ENCODE measurements at regions not wholly inside any gene's neighbourhood (a gene's known extent, or its start where the extent isn't known, plus 50 kb on each side); places are given as distances from the start of the nearest gene placed in this dataset.

DNA sequence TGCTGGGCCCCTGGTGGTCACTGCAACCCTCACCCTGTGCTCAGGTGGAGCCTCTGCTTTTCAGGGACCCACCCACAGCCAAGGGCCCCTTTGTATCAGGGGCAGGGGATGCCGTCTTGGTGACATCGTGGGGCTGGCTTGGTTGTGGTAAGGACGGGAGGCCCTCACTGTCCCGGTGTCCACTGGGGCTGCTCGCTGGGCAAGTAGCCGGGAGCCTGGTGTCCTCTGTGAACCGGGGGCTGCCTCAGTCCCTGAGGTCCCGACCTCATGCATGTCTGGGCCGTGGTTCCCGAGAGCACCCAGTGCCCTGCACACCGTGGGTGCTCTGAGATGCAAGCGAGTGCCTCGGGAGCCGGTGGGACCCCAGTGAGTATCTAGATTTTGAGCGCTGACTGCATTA is 56.0 kb upstream of the TTC34 start:
- Histone ChIP-seq H3K23me2 (ENCODE audit: low read depth, low read length) (no peaks in the 10 kb centered on the region; the same call in 1 of the 2 replicates), H3K4me1 (replicated peaks in 1 of 4; ENCODE audit: control insufficient read depth in 3 of 4, insufficient read depth in 4 of 4, low read length in 3 of 4) (no peaks in the 10 kb centered on the region), H2AFZ (ENCODE audit: low read length) (no peak overlapping the region), H2BK12ac (ENCODE audit: low read depth, low read length) (no peak overlapping the region), H2BK20ac (ENCODE audit: low read length) (no peak overlapping the region), H4K8ac (ENCODE audit: extremely low read depth, insufficient read depth, low read length) (no peak overlapping the region), H2AK5ac (ENCODE audit: low read depth, low read length) (no peak overlapping the region), H3K23ac (ENCODE audit: insufficient read length) (no peak overlapping the region), H4K5ac (ENCODE audit: insufficient read length, low read depth, low read length) (no peak overlapping the region), H3K9me3 (ENCODE audit: insufficient read depth in 2 of 2, low read depth in 1 of 2, low read length in 1 of 2) (peaks cover 80 to 99% of the 10 kb centered on the region in 2 experiments), H3K4me3 (ENCODE audit: extremely low read depth in 1 of 4, insufficient read depth in 2 of 4, low read depth in 3 of 4, low read length in 4 of 4) (no peak overlapping the region), H4K91ac (replicated peaks; ENCODE audit: insufficient read length, low read length) (no peak overlapping the region), H3K36me3 (ENCODE audit: control insufficient read depth in 2 of 4, insufficient read depth in 4 of 4, low read length in 3 of 4) (no peaks in the 10 kb centered on the region), H3K4ac (replicated peaks; ENCODE audit: insufficient read length, low read depth, low read length) (no peak overlapping the region), H3K27me3 (replicated peaks in 1 of 4; ENCODE audit: control insufficient read depth in 3 of 4, extremely low read depth in 1 of 4, insufficient read depth in 3 of 4, low read length in 3 of 4) (no peaks in the 10 kb centered on the region), H3K9ac (replicated peaks in 1 of 4; ENCODE audit: extremely low read depth in 1 of 4, low read depth in 3 of 4, low read length in 3 of 4) (no peak overlapping the region), H2BK5ac (ENCODE audit: low read depth, low read length) (no peak overlapping the region), H3K79me1 (ENCODE audit: low read depth, low read length) (no peaks in the 10 kb centered on the region), H3K14ac (ENCODE audit: insufficient read length) (no peak overlapping the region), H3K79me2 (ENCODE audit: control insufficient read depth in 1 of 2, insufficient read depth in 2 of 2, low read length in 2 of 2) (no peaks in the 10 kb centered on the region), H3K27ac (ENCODE audit: low read depth, low read length) (no peak overlapping the region), H2BK120ac (replicated peaks; ENCODE audit: low read depth, low read length) (no peak overlapping the region), H2BK15ac (ENCODE audit: low read length) (no peak overlapping the region), H3K18ac (ENCODE audit: extremely low read depth, low read length) (no peak overlapping the region), H3K4me2 (ENCODE audit: insufficient read depth in 1 of 2, low read depth in 2 of 2, low read length in 2 of 2) (no peak overlapping the region), H3K56ac (replicated peaks; ENCODE audit: insufficient read length, low read depth, low read length) (no peak overlapping the region), H4K20me1 (replicated peaks in 1 of 2; ENCODE audit: control insufficient read depth in 1 of 2, insufficient read depth in 2 of 2, low read length in 2 of 2) (no peaks in the 10 kb centered on the region)
- ChIA-PET POLR2A (ENCODE audit: partially characterized antibody) (no interaction called here), CTCF (ENCODE audit: partially characterized antibody) (no interaction called here)
- no peak for FAIRE-seq
- 94% methylated on average over 14 of the region's 15 CpGs; no CpG with 5 or more reads in 1 of the 2 experiments for WGBS, 2 experiments (ENCODE audit: extremely low coverage in 1 of 2, insufficient coverage in 1 of 2, insufficient read length in 1 of 2, insufficient replicate concordance in 2 of 2, low coverage in 1 of 2, low lambda C conversion rate in 2 of 2, missing lambda C conversion rate in 1 of 2)
- no peak for DNase-seq (ENCODE audit: low read depth in 1 of 2, low spot score in 2 of 2)
- TF ChIP-seq, protein P1, sequence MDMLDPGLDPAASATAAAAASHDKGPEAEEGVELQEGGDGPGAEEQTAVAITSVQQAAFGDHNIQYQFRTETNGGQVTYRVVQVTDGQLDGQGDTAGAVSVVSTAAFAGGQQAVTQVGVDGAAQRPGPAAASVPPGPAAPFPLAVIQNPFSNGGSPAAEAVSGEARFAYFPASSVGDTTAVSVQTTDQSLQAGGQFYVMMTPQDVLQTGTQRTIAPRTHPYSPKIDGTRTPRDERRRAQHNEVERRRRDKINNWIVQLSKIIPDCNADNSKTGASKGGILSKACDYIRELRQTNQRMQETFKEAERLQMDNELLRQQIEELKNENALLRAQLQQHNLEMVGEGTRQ (IDR thresholded peaks at IDR 0.05; ENCODE audit: low read length): no peak
- TF ChIP-seq RXRA (IDR thresholded peaks at IDR 0.05; ENCODE audit: insufficient read depth, low read depth, low read length) (no peak), CREB1 (IDR thresholded peaks at IDR 0.05) (no peak), RAD21 (IDR thresholded peaks at IDR 0.05 in 1 of 2, conservative IDR thresholded peaks at IDR 0.05 in 1 of 2; ENCODE audit: low read depth in 2 of 2, low read length in 2 of 2) (no peak), EZH2 (IDR thresholded peaks at IDR 0.05; ENCODE audit: low read depth, low read length, severe bottlenecking) (no peak), KDM1A (IDR thresholded peaks at IDR 0.05; ENCODE audit: borderline replicate concordance, low read length) (no peak), KDM4A (IDR thresholded peaks at IDR 0.05; ENCODE audit: low read depth, low read length, severe bottlenecking) (no peak), ZNF274 (IDR thresholded peaks at IDR 0.05; ENCODE audit: borderline replicate concordance, extremely low read depth, low read length) (no peak), POLR2A (IDR thresholded peaks at IDR 0.05; ENCODE audit: control extremely low read depth in 1 of 2, low read depth in 2 of 2, low read length in 2 of 2) (no peak), SIRT6 (IDR thresholded peaks at IDR 0.05; ENCODE audit: low read length) (no peak), CHD2 (IDR thresholded peaks at IDR 0.05; ENCODE audit: low read length) (no peak)
- TF ChIP-seq, protein P2, sequence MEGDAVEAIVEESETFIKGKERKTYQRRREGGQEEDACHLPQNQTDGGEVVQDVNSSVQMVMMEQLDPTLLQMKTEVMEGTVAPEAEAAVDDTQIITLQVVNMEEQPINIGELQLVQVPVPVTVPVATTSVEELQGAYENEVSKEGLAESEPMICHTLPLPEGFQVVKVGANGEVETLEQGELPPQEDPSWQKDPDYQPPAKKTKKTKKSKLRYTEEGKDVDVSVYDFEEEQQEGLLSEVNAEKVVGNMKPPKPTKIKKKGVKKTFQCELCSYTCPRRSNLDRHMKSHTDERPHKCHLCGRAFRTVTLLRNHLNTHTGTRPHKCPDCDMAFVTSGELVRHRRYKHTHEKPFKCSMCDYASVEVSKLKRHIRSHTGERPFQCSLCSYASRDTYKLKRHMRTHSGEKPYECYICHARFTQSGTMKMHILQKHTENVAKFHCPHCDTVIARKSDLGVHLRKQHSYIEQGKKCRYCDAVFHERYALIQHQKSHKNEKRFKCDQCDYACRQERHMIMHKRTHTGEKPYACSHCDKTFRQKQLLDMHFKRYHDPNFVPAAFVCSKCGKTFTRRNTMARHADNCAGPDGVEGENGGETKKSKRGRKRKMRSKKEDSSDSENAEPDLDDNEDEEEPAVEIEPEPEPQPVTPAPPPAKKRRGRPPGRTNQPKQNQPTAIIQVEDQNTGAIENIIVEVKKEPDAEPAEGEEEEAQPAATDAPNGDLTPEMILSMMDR (IDR thresholded peaks at IDR 0.05; ENCODE audit: control extremely low read depth in 1 of 3, insufficient read depth in 1 of 3, low read depth in 1 of 3, low read length in 3 of 3): no peak
